GM21423 (cell line): ENCODE measurements at regions not wholly inside any gene's neighbourhood (a gene's known extent, or its start where the extent isn't known, plus 50 kb on each side); places are given as distances from the start of the nearest gene placed in this dataset.
"Not testable (repeated sequence)": the region's sequence is repeated elsewhere in the genome, so short reads cannot be mapped to it uniquely, and the experiment has no call there.

Experiments used
- ATAC-seq: cut with Tn5 transposase; IDR thresholded peaks from one replicate; pipeline ENCODE4 v1.9.1; 2021; ENCODE audit warnings: mild to moderate bottlenecking, moderate library complexity; ENCODE audit not compliant: unreplicated experiment

DNA sequence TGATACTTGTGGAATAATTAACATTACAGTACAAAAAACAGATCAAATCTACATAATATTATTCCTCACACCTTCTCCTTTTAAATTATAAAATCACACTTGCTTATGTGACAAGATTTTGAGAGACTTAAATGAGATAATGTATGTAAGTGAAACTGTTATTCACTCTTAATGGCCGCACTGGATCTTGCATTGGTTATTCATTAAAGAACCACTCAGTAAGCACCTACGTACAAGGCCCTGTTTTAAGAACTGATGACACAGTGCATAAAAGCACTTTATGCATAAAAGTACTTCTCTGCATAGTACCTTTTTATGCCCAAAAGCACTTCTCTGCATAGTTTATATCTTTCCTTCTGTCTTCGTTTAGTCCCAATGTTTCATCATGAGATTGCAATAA, 172.1 kb downstream of the GOLGA6L6 start:
- no peak for ATAC-seq

DNA sequence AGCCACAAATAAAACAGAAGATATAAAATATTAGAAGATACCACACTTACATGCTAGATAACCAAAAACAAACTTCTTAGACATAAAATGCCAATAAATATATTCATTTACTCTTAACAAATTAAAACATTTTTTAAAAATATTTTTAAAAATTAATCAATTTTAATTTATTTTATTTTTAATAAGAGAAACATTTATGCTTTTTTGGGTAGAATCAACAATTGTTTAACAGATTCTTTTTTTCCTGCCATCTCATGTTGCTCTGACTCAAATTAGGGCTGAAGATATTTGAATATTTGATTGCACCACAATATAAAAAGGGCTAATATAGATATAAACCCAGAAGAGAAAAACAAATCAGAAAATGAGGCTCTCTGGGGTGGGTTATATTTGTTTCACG, 172.6 kb downstream of the GOLGA6L6 start:
- ATAC-seq = no peak

DNA sequence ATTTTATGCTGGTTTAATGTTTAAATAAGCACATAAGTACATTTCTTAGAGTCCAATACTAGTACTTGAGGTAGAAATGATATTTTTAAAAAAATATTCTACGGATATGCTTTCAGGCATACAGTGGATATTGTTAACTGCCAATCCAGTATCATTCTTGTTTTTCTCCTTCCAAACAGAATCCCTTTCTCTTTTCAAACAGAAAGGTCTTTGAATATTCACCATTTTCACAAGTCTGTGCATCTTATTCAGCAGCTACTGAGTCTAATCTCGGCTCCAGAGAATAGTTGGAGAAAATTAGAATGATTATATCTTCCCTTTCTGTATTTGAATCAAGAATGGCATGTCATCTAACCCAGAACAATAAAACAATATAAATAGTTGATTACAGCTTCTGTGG, 174.5 kb downstream of the GOLGA6L6 start:
- no peak for ATAC-seq

DNA sequence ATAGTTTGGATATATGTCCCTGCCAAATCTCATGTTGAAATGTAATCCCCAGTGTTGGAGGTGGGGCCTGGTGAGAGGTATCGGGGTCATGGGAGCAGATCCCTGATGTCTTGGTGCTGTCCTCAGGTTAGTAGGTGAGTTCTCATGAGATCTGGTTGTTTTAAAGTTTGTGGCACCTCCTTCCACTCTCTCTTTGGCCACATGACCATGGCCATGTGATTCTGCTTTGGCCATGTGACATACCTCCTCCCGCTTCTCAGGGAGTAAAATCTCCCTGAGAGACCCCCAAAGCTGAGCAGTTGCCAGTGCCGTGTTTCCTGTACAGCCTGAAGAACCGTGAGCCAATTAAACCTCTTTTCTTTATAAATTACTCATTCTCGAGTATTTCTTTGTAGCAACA, 178.0 kb downstream of the GOLGA6L6 start:
- not testable (repeated sequence) for ATAC-seq

DNA sequence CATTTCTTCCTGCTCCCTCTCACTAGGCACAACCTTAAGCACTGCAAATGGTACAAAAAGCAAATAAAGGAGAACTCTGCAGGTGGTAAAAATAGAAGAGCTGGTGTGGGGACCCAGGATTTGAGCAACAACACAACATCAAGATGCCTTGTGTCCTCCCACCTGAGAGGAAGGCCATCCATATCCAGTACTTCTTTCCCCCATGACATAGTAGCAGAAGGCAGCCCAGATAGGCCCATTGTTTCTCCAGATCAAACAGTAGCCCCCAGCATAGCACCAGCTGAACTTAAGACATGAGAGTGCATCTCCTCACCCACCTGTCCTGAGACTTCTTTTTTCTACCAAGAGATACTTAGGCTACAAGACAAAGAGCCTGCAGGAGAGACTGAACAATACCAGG, 180.5 kb downstream of the GOLGA6L6 start:
- no peak for ATAC-seq

DNA sequence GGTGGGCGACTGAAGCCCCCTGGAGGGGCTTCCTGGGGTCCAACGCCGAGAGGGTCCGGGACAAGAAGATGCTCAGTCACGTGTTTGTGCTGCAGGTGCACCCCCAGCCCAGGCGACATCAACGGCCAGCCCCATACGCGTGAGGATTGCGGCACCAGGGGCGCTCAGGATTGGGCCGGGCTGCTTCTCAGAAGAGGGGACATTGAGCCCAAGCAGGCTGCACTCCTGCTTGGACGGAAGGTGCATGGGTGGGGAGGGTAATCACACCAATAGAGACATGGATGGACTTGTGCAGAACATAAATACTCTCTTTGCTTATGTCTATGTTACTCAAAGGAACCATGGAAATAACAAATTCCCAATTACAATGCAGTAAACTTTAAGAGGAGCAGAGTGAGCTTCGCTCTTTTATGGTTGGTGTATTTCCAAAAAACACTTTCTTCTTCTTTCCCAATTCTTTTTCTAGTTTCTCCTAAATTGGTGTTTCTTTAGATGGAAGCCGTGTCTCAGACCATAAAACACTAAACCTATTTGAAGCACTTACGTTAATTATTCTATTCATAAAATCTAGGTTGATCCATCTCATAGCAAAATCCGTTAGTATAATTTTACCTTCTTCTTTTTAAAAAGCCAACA, 182.7 kb downstream of the GOLGA6L6 start:
- no peak for ATAC-seq

DNA sequence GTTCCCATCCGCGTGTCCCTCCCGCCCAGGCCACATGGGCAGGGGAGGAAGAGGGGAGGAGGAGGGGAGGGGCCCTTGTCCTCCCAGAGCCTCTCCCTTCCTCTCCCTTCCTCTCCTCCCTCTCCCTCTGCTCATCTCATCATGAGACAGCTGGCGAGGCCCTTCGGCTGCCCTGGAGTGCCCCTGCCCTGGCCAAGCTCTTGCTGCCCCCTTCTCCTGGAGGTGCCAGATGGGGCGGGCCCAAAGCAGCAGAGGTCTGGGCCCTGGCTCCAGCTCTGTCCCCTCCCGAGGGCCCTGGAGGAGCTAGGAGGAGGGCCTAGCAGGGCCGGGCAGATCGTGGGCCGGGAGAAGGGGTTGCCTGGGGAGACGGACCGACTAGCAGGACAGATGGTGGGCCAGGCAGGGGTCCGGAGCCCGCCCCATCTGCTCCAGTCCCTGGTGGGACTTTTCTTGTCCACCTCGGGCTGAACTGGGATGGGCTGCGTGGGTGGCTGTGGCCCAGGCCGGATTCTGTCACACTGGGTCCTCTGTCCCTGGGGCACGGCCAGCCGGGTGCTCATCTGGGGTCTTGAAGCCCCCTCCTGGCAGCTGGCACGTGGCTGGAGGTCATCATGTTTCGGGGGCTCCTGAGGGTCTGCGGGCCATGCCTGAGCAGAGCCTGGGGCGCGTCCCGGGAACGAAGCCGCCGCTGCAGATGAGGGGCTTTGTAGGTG, 183.4 kb downstream of the GOLGA6L6 start:
- no peak for ATAC-seq

DNA sequence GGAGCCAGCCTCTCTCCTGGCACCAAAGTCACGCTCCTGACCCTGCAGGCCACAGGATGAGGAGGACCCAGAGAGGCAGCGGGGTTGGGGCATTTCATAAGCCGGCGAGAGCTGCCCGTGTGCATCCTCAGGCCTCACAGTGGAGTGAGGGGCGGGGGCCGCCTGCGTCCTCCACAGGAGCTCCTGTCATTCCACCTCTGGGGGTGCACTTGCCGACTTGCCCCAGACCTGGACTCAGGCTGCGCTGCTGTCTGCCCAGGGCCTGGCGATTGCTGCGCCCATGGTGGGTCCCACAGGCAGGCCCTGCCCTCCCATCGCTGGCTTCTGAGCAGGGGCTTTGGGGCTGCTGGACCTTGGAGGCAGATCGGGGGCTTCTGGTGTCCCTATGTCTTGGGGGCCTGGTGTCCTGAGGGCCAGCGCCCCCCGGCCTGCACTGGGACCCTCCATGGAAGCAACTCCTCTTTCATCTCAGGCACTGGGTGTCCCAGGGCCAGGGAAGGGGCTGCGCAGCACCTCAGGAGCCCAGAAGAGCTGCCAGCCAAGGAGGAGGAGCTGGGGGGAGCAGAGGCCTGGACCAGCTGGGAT, 184.0 kb downstream of the GOLGA6L6 start:
- ATAC-seq = no peak

DNA sequence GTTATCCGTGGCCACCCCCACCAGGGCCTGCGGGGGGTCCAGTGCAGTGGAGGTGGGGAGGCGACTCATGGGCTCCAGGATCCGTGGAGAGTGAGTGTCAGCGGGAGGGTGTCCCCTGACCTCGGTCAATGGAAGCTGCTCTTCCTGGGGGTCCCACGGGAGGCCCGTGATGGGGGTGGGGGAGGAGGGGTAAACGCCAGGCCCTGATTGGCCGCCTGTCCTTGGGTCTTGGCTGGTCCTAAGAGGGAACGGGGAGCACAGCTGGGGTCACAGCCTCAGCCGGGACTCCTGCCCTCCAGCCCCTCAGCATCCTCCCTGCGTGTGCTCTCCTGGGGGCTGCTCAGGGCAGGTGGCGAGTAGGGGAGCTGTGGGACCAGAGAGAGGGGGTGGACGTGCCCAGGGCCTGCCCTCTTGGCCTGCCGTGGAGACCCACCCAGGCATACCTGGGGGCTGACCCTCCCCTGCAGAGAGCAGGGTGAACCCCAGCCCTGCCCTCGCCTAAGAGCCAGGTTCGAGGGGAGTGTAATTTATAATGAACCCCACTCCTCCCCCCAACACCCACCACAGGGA, 184.6 kb downstream of the GOLGA6L6 start:
- ATAC-seq = peak; percentile 7

DNA sequence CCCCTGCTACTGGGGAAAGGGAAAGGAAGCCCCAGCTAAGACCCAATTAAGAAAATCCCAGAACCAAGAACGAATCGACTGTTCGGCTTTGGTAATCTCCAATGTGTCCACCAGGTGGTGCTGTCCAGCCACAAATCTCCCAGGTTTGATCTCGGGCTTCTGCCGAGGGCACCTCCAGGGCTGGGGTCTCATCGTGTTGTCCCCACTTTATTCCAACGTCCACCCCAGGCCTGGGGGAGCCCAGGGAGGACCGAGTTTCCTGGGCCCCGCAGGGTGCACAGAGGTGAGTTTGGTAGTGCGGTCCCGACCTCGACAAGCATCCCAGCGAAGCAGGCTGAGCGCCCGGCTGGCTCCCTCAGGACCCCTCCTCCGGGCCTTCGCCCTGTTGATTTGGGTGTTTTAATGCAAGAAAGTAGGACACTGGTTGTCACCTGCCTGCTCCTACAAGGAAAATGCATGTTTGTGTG, 185.1 kb downstream of the GOLGA6L6 start:
- ATAC-seq = peak; percentile 47

DNA sequence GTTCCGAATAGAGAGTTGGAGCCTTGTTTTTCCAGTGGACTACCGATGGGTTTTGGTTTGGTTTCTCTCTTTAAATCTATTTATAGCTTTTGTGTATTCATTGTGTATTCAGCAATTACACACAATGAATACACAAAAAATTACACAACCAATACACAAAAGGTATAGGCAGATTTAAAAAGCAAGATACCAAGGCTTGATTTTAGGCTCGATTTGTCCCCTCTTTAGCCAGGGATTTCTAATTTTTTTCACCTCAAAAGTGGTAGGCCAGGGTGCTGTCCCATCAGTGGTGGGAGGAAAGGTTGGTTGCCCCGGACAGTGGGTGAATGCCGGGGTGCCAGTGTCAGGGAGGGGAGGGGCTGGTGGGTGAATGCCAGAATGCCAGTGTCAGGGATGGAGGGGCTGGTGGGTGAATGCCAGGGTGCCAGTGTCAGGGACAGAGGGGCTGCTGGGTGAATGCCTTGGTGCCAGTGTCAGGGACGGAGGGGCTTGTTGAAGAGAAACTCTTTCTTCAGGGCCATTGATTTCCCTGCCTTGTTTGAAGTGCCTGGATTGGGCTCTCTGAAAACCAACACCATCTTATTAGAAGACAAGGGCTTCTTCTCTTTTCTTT, 186.2 kb downstream of the GOLGA6L6 start:
- no peak for ATAC-seq

DNA sequence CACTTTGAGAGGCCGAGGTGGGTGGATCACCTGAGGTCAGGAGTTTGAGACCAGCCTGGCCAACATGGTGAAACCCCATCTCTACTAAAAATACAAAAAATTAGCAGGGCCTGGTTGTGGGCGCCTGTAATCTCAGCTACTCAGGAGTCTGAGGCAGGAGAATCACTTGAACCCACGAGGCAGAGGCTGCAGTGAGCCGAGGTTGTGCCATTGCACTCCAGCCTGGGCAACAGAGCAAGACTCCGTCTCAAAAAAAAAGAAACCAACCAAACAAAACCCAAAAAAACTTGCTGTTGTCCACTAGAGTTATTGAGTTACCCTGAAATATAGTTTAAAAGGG, 186.7 kb downstream of the GOLGA6L6 start:
- ATAC-seq = not testable (repeated sequence)

DNA sequence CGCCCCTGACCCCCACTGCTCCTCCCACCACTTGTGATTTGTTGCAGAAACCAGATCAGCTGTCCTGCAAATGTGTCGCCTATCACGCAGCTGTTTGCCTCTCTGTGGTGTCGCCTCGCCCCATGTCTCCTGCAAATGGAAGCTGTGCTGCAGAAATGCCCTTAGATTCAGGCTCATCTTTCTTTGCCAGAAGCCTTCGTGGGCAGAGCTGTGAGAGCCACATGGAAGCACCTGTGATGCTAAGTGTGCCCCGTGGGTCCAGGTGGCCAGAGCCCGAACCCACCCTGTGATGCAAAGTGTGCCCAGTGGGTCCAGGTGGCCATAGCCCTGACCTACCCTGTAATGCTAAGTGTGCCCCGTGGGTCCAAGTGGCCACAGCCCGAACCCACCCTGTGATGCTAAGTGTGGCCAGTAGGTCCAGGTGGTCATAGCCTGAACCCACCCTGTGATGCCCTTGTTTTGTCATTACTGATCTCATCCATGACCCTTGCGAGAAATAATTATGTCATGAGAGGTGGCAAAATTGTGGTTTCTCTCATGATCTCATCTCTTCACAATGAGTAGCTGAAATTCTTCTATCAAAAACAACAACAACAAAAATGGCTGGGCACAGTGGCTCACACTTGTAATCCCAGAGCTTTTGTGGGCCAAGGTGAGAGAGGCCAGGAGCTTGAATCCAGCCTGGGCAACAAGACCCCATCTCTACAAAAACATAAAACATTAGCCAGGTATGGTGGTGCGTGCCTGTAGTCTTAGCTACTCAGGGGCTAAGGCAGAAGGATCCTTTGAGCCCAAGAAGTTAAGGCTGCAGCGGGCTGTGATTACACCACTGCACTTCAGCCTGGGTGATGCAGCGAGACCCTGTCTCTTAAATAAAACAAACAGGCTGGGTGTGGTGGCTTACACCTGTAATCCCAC, 187.4 kb downstream of the GOLGA6L6 start:
- no peak for ATAC-seq

DNA sequence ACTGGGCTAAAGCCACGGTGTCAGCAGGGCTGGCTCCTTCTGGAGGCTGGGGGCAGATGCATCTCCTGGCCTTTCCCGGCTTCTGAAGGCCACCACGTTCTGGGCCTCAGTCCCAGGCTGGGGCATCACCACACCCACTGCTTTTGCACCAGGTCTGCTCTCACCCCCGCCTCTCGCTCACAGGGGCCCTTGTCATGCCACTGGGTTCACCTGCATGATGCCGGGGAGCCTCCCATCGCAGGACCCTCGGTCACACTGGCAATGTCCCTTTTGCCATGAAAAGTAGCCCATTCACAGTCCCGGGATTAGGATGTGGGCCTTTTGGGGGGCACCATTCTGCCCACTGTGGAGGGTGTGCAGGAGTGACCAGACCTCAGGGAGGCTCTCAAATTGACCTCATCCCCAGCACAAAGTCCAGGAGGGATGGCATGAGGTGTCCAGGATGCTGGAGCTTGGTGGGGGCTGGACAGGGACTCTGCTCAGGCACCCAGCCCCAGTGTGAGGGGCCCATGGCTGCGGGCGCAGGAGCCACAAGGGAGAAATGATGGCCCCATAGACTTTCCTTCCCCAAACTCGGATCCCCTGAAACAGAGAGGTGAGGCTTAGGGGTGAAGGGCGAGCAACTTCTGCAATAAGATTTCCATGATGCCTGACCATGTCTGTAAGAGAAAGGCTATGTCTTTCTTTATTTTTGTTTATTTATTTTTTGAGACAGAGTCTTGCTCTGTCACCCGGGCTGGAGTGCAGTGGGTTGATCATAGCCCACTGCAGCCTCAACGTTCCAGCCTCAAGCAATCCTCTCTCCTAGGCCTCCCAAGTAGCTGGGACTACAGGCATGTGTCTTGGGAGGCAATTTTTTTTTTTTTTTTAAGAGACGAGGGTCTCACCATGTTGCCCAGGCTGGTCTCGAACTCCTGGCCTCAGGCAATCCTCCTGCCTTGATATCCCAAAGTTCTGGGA, 189.1 kb downstream of the GOLGA6L6 start:
- no peak for ATAC-seq

DNA sequence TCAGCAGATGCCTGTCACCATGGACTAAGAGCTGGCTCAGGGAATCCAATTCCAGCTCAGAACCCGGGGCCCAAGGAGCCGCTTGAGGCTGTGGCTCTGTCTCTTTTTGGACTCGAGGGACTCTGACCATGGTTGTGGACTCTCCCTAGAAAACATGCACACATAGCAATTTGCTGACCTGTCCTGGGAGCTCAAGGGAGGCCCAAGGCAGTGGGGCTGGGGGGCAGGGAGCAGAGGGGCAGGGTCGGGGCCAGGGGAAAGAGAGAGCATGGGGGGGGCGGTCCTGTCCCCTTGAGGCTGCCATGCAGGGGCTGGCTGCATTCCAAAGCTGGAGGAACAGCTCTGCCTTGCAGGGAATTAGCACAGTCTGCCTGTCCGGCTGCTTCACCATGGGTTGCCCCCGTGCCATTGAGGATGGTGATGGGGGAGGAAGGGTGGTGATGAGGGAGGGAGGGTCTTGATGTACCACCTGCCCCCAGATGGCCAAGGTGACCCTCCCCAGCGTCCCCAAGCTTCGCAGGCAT, 190.1 kb downstream of the GOLGA6L6 start:
- ATAC-seq = no peak

DNA sequence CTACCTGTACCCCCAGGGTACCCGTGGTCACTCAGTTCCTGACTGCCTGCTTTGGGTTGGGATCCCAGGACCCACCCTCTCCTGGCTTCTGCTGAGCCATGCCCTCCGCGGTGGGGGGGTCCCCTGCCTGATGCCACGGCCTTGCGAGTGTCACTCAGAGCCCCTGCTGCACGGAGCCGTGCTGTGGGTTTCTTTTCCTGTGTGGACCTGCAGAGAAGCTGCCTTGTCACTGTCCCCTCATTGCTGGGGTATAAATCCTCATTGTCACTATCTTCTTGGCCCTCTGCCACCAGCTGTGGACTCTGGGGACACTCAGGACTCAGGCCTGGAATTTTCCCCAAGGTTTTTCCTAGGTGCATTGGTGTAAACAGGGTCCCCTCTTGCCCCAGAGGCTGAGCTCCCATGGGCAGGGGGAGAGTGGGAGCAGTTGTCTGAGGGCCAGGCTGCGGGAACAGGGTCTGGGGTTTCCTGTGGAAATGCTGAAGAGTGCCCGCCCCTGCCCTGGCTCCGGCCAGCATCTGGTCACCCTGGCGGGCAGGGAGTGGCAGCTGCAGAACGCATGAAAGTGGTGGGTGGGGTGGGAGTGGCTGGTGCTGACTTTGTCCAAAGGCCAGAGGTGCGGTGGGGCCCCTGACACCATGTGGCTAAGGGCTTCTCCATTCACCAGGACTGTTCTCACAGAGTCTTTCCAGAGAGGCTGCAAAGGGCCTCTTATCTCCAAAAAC, 191.7 kb downstream of the GOLGA6L6 start:
- no peak for ATAC-seq

DNA sequence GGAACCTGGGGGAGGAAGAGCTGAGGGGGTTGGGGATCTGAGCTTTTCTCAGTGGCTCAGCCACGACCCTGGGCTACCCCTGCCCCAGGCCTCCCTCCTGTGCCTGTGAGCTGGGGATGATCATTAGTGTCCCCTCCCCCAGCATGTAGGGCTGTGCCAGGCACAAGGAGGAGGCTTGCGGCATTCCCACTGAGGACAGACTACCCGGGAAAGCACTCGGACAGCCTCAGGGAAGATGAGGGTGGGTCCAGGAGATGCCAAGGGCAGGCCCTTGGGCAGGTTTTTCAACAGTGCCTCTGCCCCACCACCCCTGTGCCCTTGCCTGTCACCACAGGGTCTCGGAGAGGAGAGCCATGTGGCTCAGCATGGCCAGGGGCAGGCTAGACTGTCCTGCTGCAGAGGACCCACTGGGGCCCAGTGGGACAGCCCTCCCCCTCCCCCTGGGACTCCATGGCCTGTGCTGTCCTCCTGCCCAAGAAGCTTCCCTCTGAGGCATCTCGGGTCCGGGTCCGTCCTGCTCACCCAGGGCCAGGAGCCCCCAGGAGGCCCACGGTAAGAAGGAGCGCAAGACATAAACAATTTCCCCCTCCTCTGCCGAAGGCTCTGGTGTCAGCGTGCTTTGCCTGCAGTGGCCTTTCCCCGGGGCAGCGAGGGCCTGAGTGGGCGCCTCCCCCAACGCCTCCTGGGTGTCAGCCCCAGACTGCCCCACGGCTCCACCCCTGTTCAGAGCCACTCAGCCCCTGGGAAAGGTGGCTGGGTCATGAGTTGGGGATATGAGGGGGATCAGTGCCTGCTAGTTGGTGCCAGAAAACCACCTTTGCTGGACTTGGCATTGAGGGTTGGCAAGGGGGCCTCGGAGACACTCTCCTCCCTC, 192.5 kb downstream of the GOLGA6L6 start:
- no peak for ATAC-seq
